ENCODE measurements at regions not wholly inside any gene's neighbourhood (a gene's known extent, or its start where the extent isn't known, plus 50 kb on each side); places are given as distances from the start of the nearest gene placed in this dataset.

- H3K27ac ChIP-seq (ENCODE audit: low read depth, low read length): no peak overlapping the region
- peaks cover 13% of the 10 kb centered on the region for H3K4me1 ChIP-seq (ENCODE audit: insufficient read depth, low read length)
- no peak for DNase-seq (ENCODE audit: insufficient read length, low spot score, missing footprints)
- H3K79me2 ChIP-seq (ENCODE audit: insufficient read depth, low read length): no peaks in the 10 kb centered on the region
- H3K36me3 ChIP-seq (ENCODE audit: insufficient read depth, low read length): no peaks in the 10 kb centered on the region
- H2AFZ ChIP-seq (ENCODE audit: low read length): no peak overlapping the region
- no peaks in the 10 kb centered on the region for H3K27me3 ChIP-seq (ENCODE audit: insufficient read depth, low read length)
- H3K4me2 ChIP-seq (ENCODE audit: insufficient read depth, low read length): no peak overlapping the region
- no peak overlapping the region for H3K4me3 ChIP-seq (ENCODE audit: insufficient read depth, low read length)
- no peaks in the 10 kb centered on the region for H4K20me1 ChIP-seq (ENCODE audit: insufficient read depth, low read length)
- H3K9me3 ChIP-seq (ENCODE audit: low read depth, low read length): no peaks in the 10 kb centered on the region
- no peak for TF ChIP-seq CTCF (IDR thresholded peaks at IDR 0.05; ENCODE audit: extremely low read depth, low read depth, low read length)
Observed at GRCh38 chr2:237024255-237024654, 61.4 kb upstream of the COPS8 start.

- TF ChIP-seq CTCF (IDR thresholded peaks at IDR 0.05; ENCODE audit: extremely low read depth, low read depth, low read length): no peak
- Histone ChIP-seq H4K20me1 (ENCODE audit: insufficient read depth, low read length) (no peaks in the 10 kb centered on the region), H3K79me2 (ENCODE audit: insufficient read depth, low read length) (no peaks in the 10 kb centered on the region), H3K4me1 (ENCODE audit: insufficient read depth, low read length) (peaks cover 13% of the 10 kb centered on the region), H2AFZ (ENCODE audit: low read length) (peak overlapping the region; percentile 66), H3K9me3 (ENCODE audit: low read depth, low read length) (no peaks in the 10 kb centered on the region), H3K4me2 (ENCODE audit: insufficient read depth, low read length) (peak overlapping the region; percentile 47), H3K36me3 (ENCODE audit: insufficient read depth, low read length) (no peaks in the 10 kb centered on the region), H3K27ac (ENCODE audit: low read depth, low read length) (peak overlapping the region; percentile 35), H3K27me3 (ENCODE audit: insufficient read depth, low read length) (no peaks in the 10 kb centered on the region), H3K4me3 (ENCODE audit: insufficient read depth, low read length) (no peak overlapping the region)
- DNase-seq (ENCODE audit: insufficient read length, low spot score, missing footprints): peak; percentile 92
Observed at GRCh38 chr2:237025090-237025865, 60.4 kb upstream of the COPS8 start.

- Histone ChIP-seq H3K27me3 (ENCODE audit: insufficient read depth, low read length) (no peaks in the 10 kb centered on the region), H2AFZ (ENCODE audit: low read length) (no peak overlapping the region), H3K4me2 (ENCODE audit: insufficient read depth, low read length) (no peak overlapping the region), H3K9me3 (ENCODE audit: low read depth, low read length) (no peaks in the 10 kb centered on the region), H3K4me1 (ENCODE audit: insufficient read depth, low read length) (peaks cover 13% of the 10 kb centered on the region), H3K36me3 (ENCODE audit: insufficient read depth, low read length) (no peaks in the 10 kb centered on the region), H3K4me3 (ENCODE audit: insufficient read depth, low read length) (no peak overlapping the region), H4K20me1 (ENCODE audit: insufficient read depth, low read length) (no peaks in the 10 kb centered on the region), H3K27ac (ENCODE audit: low read depth, low read length) (no peak overlapping the region), H3K79me2 (ENCODE audit: insufficient read depth, low read length) (no peaks in the 10 kb centered on the region)
- TF ChIP-seq CTCF (IDR thresholded peaks at IDR 0.05; ENCODE audit: extremely low read depth, low read depth, low read length): peak; percentile 94
- peak; percentile 80 for DNase-seq (ENCODE audit: insufficient read length, low spot score, missing footprints)
Observed at GRCh38 chr2:237026981-237027711, 58.5 kb upstream of the COPS8 start.

- no peak overlapping the region for H3K27ac ChIP-seq (ENCODE audit: low read depth, low read length)
- H3K4me1 ChIP-seq (ENCODE audit: insufficient read depth, low read length): peaks cover 13% of the 10 kb centered on the region
- no peaks in the 10 kb centered on the region for H3K79me2 ChIP-seq (ENCODE audit: insufficient read depth, low read length)
- no peak for TF ChIP-seq CTCF (IDR thresholded peaks at IDR 0.05; ENCODE audit: extremely low read depth, low read depth, low read length)
- H4K20me1 ChIP-seq (ENCODE audit: insufficient read depth, low read length): no peaks in the 10 kb centered on the region
- DNase-seq (ENCODE audit: insufficient read length, low spot score, missing footprints): no peak
- no peaks in the 10 kb centered on the region for H3K27me3 ChIP-seq (ENCODE audit: insufficient read depth, low read length)
- no peak overlapping the region for H3K4me2 ChIP-seq (ENCODE audit: insufficient read depth, low read length)
- no peaks in the 10 kb centered on the region for H3K9me3 ChIP-seq (ENCODE audit: low read depth, low read length)
- H3K4me3 ChIP-seq (ENCODE audit: insufficient read depth, low read length): no peak overlapping the region
- no peak overlapping the region for H2AFZ ChIP-seq (ENCODE audit: low read length)
- H3K36me3 ChIP-seq (ENCODE audit: insufficient read depth, low read length): no peaks in the 10 kb centered on the region
Observed at GRCh38 chr2:237027712-237028029, 58.0 kb upstream of the COPS8 start.
